Heart left ventricle (tissue), 16 donors: ENCODE measurements at regions not wholly inside any gene's neighbourhood (a gene's known extent, or its start where the extent isn't known, plus 50 kb on each side); places are given as distances from the start of the nearest gene placed in this dataset.

Experiments used
- ATAC-seq, 4 donors: fragments of 200-7000 bp; cut with Tn5 transposase; one replicate each; pipeline ENCODE4 v1.9.1; 2020 to 2022; ENCODE audit warnings: moderate library complexity in 4 of 4, mild to moderate bottlenecking in 3 of 4, moderate number of reproducible peaks in 1 of 4
- DNase-seq, 5 donors: peaks; one replicate each; pipeline ENCODE4 v3.0.0-alpha.2; 2020
- H3K27ac ChIP-seq, 12 donors: fragments of 200-600 bp; sonication (generic) in 4 of 12; one replicate each; pipeline versions ENCODE4 v1.5.0 to v1.8.0; 2016 to 2022; ENCODE audit warnings: mild to moderate bottlenecking in 2 of 12
- H3K27me3 ChIP-seq, 9 donors: fragments of 200-600 bp; sonication (generic) in 2 of 9; one replicate each; pipeline versions ENCODE4 v1.5.1 to v1.8.0; 2016 to 2022; ENCODE audit warnings: mild to moderate bottlenecking in 3 of 9
- H3K36me3 ChIP-seq, 9 donors: fragments of 200-600 bp; sonication (generic) in 2 of 9; one replicate each; pipeline versions ENCODE4 v1.5.0 to v1.8.0; 2018 to 2022; ENCODE audit warnings: mild to moderate bottlenecking in 2 of 9
- H3K4me1 ChIP-seq, 12 donors: fragments of 200-600 bp; sonication (generic) in 4 of 12; one replicate each; pipeline versions ENCODE4 v1.5.0 to v1.8.0; 2016 to 2022; ENCODE audit warnings: mild to moderate bottlenecking in 3 of 12
- H3K4me3 ChIP-seq, 12 donors: fragments of 200-600 bp; sonication (generic) in 4 of 12; one replicate each; pipeline versions ENCODE4 v1.5.0 to v1.8.0; 2017 to 2022; ENCODE audit warnings: mild to moderate bottlenecking in 9 of 12, moderate library complexity in 4 of 12
- H3K9me3 ChIP-seq, 12 donors: fragments of 200-600 bp; sonication (generic) in 4 of 12; one replicate each; pipeline versions ENCODE4 v1.5.0 to v1.8.0; 2016 to 2022; ENCODE audit warnings: mild to moderate bottlenecking in 1 of 12
- POLR2A ChIP-seq, 2 donors: fragments of 450-650 bp; IDR thresholded peaks; one replicate each; pipeline ENCODE4 v1.6.1; 2017; ENCODE audit warnings: antibody characterized with exemption in 2 of 2, mild to moderate bottlenecking in 2 of 2, moderate library complexity in 2 of 2
- WGBS, 4 donors: extraction: QIAGEN DNeasy Blood & Tissue Kit in 2 of 4; methylation state at CpG; one replicate each; pipeline versions ENCODE4 v1.1.5 to v1.1.7; 2013 to 2018; 5-methylcytosine and 5-hydroxymethylcytosine counted together
- intact Hi-C, 10 donors: fragments of 100-400 bp; cut with DNase I; formaldehyde crosslinking; loops; one replicate each; pipeline versions ENCODE4 v1.11.1 to v1.14.2; 2022
- TF ChIP-seq, protein P1 (sequence below), 12 donors: fragments of 200-600 bp; sonication (generic) in 4 of 12; IDR thresholded peaks; one replicate each; pipeline versions ENCODE4 v1.5.0 to v1.8.0; 2018 to 2022; ENCODE audit warnings: antibody characterized with exemption in 12 of 12, mild to moderate bottlenecking in 5 of 12
- donor health status: ischemic (EF 13 %, LVEDD 7.1; RV severe dilation, severe dysfunction).
- donor health status: healthy with polysubstance abuse.
- donor health status: DM: no; HTN: yes; CAD: no.
- donor health status: DM: no; HTN: no; CAD: no.
- donor health status: ischemic (EF 25% LVEDD 6.9; RV normal size, moderate dysfunction).
- donor health status: ischemic (EF 25% LVEDD 5.7; RV mildly dilated, moderate dysfunction).
- donor health status: healthy.
- donor health status: DM: yes; HTN: yes; CAD: no.
- donor health status: ischemic (EF 35%, LVEDD 5.7; RV mildly dilated, moderate dysfunction).
- donor health status: nonischemic (EF 11% LVEDD 7.7; RV severe dilation, severe dysfunction).
- donor health status: DM: yes; HTN: yes; CAD: no.
- donor health status: PGD.
- donor health status: ischemic (EF 29% LVEDD 5.4; RV normal size, mild dysfunction).
- donor health status: nonischemic (EF 23%, LVEDD 6.1; RV moderate dilation, normal function).

DNA sequence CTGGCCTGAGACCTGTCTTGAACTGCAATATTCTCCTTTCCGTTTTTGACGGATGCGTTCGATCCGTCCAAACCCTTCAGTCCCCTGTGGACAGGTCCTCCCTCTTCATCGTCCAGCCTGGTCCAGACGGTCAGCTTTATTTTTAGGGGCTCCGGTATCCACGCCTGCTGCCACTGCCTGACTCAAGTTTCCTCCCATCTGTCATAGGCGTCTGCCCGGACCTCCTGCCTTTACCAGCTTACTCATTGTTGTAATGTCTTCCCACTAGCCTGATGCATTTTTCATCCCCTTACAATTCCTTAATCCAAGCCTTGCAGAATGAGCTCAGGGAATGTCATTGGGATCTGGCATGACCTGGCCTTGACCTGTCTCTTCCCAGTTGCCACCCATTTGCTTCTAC lies 145.8 kb downstream of the TENT4A start:
- H3K36me3 ChIP-seq, result no peaks in the 10 kb centered on the region
- 79 to 82% (median 81%) methylated on average over 11 of the region's 11 CpGs for WGBS, 4 donors
- ATAC-seq, result no peak
- DNase-seq, result no peak
- H3K4me3 ChIP-seq, result no peak overlapping the region
- H3K27ac ChIP-seq, result no peak overlapping the region
- H3K4me1 ChIP-seq, result no peaks in the 10 kb centered on the region
- TF ChIP-seq, protein P1, sequence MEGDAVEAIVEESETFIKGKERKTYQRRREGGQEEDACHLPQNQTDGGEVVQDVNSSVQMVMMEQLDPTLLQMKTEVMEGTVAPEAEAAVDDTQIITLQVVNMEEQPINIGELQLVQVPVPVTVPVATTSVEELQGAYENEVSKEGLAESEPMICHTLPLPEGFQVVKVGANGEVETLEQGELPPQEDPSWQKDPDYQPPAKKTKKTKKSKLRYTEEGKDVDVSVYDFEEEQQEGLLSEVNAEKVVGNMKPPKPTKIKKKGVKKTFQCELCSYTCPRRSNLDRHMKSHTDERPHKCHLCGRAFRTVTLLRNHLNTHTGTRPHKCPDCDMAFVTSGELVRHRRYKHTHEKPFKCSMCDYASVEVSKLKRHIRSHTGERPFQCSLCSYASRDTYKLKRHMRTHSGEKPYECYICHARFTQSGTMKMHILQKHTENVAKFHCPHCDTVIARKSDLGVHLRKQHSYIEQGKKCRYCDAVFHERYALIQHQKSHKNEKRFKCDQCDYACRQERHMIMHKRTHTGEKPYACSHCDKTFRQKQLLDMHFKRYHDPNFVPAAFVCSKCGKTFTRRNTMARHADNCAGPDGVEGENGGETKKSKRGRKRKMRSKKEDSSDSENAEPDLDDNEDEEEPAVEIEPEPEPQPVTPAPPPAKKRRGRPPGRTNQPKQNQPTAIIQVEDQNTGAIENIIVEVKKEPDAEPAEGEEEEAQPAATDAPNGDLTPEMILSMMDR (IDR thresholded peaks at IDR 0.05), result no peak
- TF ChIP-seq POLR2A (IDR thresholded peaks at IDR 0.05), result no peak
- intact Hi-C loops, result no loop called here
- H3K9me3 ChIP-seq, result peaks cover 0 to 10% (median 0%) of the 10 kb centered on the region in 12 donors
- H3K27me3 ChIP-seq, result no peaks in the 10 kb centered on the region

DNA sequence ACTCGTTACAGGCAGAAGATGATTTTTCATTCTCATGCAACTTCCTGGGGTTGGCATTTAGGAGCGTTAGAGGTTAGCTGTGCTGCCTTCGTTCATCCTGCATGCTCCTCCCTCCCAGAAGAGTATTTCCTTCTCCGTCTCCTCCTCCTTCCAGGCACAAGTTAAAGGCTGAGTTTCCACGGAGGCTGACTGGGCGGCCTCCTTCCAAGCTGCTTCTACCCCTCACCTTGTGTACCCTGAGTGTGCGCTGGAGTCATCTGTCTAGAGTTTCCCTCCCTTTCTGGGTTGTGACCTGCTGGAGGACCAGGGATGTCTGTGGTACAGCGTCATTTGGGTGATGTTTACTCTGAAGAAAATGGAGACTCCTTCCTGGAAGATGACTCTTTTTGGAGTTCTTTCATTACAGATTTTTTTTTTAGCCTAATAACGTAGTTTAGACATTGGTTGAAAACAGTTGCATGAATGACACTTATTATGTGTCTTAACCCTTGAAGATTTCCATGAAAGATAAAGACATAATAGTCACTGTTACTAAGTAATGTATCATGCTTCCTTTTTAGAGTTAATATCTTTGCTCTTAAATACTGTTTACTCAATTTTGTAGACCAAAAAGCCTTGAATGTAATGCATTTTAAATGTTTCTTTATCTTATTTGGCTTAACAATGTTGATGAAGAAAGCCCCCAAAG lies 146.9 kb downstream of the TENT4A start:
- DNase-seq (no peak), ATAC-seq (no peak)
- Histone ChIP-seq H3K4me1 (no peaks in the 10 kb centered on the region), H3K27me3 (no peaks in the 10 kb centered on the region), H3K27ac (no peak overlapping the region), H3K9me3 (peaks cover 0 to 10% (median 0%) of the 10 kb centered on the region in 12 donors), H3K4me3 (no peak overlapping the region), H3K36me3 (no peaks in the 10 kb centered on the region)
- WGBS, 4 donors, result 69 to 75% (median 75%) methylated on average over 9 of the region's 9 CpGs
- TF ChIP-seq POLR2A (IDR thresholded peaks at IDR 0.05), result no peak
- TF ChIP-seq, protein P1 (IDR thresholded peaks at IDR 0.05), result no peak
- intact Hi-C loops, result no loop called here

DNA sequence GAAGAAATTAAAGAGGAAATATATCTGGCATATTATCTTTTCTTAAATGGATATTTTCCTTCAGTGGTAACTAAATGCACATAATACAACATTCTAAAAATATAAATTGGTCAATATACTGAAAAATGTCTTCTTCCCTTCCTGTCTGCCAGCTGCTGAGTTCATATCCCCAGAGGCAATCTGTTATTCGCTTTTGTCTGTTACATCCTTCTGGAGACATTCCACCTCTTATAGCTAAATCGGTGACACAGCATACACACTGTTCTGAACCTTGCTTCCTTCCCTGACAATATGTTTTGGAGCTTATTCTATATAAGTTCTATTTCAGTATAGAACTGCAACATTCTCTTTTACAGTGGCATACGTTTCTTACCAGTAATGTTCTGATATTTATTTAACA lies 147.8 kb downstream of the TENT4A start:
- Histone ChIP-seq H3K36me3 (no peaks in the 10 kb centered on the region), H3K9me3 (peaks cover 0 to 10% (median 0%) of the 10 kb centered on the region in 12 donors), H3K27ac (no peak overlapping the region), H3K4me1 (no peaks in the 10 kb centered on the region), H3K27me3 (peaks cover 0 to 3% (median 0%) of the 10 kb centered on the region in 9 donors), H3K4me3 (no peak overlapping the region)
- DNase-seq, result no peak
- ATAC-seq, result no peak
- intact Hi-C loops, result no loop called here
- WGBS, 4 donors, result 43 to 59% (median 50%) methylated on average over 3 of the region's 3 CpGs
- TF ChIP-seq POLR2A (IDR thresholded peaks at IDR 0.05), result no peak
- TF ChIP-seq, protein P1 (IDR thresholded peaks at IDR 0.05), result no peak

DNA sequence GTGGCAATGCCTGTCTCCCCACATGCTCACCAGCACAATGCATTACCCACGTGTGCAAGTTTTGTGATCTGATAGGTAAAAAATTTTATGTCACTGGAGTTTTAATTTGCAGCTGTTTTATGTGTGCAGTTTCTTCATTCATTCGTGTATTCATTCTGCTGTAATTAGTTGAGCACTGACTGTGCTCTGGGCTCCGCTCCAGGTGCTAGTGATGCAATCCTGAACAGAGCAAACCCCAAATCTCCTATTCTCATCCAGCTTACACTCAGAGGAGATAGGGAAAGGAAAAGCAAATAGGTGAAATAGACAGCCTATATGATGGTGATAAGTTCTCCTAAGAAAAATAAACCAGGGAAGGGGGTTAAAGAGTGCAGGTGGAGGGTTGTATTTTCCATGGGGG lies 148.4 kb downstream of the TENT4A start:
- TF ChIP-seq, protein P1 (IDR thresholded peaks at IDR 0.05), result no peak
- no peak for TF ChIP-seq POLR2A (IDR thresholded peaks at IDR 0.05)
- DNase-seq (no peak), ATAC-seq (no peak)
- H3K4me3 ChIP-seq, result no peak overlapping the region
- H3K27me3 ChIP-seq, result peaks cover 0 to 4% (median 0%) of the 10 kb centered on the region in 9 donors
- H3K27ac ChIP-seq, result no peak overlapping the region
- H3K36me3 ChIP-seq, result no peaks in the 10 kb centered on the region
- no peaks in the 10 kb centered on the region for H3K4me1 ChIP-seq
- intact Hi-C loops, result no loop called here
- 63 to 71% (median 66%) methylated on average over 3 of the region's 3 CpGs for WGBS, 4 donors
- H3K9me3 ChIP-seq, result peaks cover 0 to 10% (median 0%) of the 10 kb centered on the region in 12 donors
